ENCODE measurements at regions not wholly inside any gene's neighbourhood (a gene's known extent, or its start where the extent isn't known, plus 50 kb on each side); places are given as distances from the start of the nearest gene placed in this dataset.
"Not testable (repeated sequence)": the region's sequence is repeated elsewhere in the genome, so short reads cannot be mapped to it uniquely, and the experiment has no call there.

GRCh38 chr3:153856932-153857331 is 264.3 kb upstream of the ARHGEF26 start:
- no peak for DNase-seq

- DNase-seq = no peak
Measured at GRCh38 chr3:153864793-153865192, 256.4 kb upstream of the ARHGEF26 start.

GRCh38 chr3:153866901-153867300 is 254.3 kb upstream of the ARHGEF26 start:
- DNase-seq = no peak

- not testable (repeated sequence) for DNase-seq
Measured at GRCh38 chr3:153874348-153874747, 246.8 kb upstream of the ARHGEF26 start.

- no peak for DNase-seq
Measured at GRCh38 chr3:153880493-153880892, 240.7 kb upstream of the ARHGEF26 start.

- DNase-seq = no peak
Measured at GRCh38 chr3:153881201-153881600, 240.0 kb upstream of the ARHGEF26 start.

- DNase-seq = no peak
Measured at GRCh38 chr3:153885359-153885758, 235.8 kb upstream of the ARHGEF26 start.

GRCh38 chr3:153889905-153890334 is 231.3 kb upstream of the ARHGEF26 start:
- no peak for DNase-seq

GRCh38 chr3:153892126-153892525 is 229.1 kb upstream of the ARHGEF26 start:
- DNase-seq = no peak

- DNase-seq = no peak
Measured at GRCh38 chr3:153894857-153895256, 226.3 kb upstream of the ARHGEF26 start.

GRCh38 chr3:153896197-153896596 is 225.0 kb upstream of the ARHGEF26 start:
- no peak for DNase-seq

- no peak for DNase-seq
Measured at GRCh38 chr3:153897025-153897723, 224.0 kb upstream of the ARHGEF26 start.

- DNase-seq = no peak
Measured at GRCh38 chr3:153897842-153898241, 223.3 kb upstream of the ARHGEF26 start.

GRCh38 chr3:153901152-153901551 is 220.0 kb upstream of the ARHGEF26 start:
- no peak for DNase-seq

- DNase-seq = no peak
Measured at GRCh38 chr3:153901991-153902390, 219.2 kb upstream of the ARHGEF26 start.

GRCh38 chr3:153903430-153903829 is 217.8 kb upstream of the ARHGEF26 start:
- no peak for DNase-seq

- DNase-seq = no peak
Measured at GRCh38 chr3:153906366-153906765, 214.8 kb upstream of the ARHGEF26 start.

GRCh38 chr3:153910387-153910786 is 210.8 kb upstream of the ARHGEF26 start:
- no peak for DNase-seq

GRCh38 chr3:153911116-153911515 is 210.1 kb upstream of the ARHGEF26 start:
- no peak for DNase-seq

GRCh38 chr3:153919773-153920172 is 201.4 kb upstream of the ARHGEF26 start:
- no peak for DNase-seq

- DNase-seq = no peak
Measured at GRCh38 chr3:153921826-153922225, 199.4 kb upstream of the ARHGEF26 start.

GRCh38 chr3:153925841-153926514 is 195.2 kb upstream of the ARHGEF26 start:
- no peak for DNase-seq

GRCh38 chr3:153927107-153927506 is 194.1 kb upstream of the ARHGEF26 start:
- no peak for DNase-seq

GRCh38 chr3:153928851-153929250 is 192.3 kb upstream of the ARHGEF26 start:
- DNase-seq = no peak

- DNase-seq = not testable (repeated sequence)
Measured at GRCh38 chr3:153933481-153933880, 187.7 kb upstream of the ARHGEF26 start.
